SKM-1 treated with dmso at 0.1 percent for 144 hours (cell line): ENCODE measurements at regions not wholly inside any gene's neighbourhood (a gene's known extent, or its start where the extent isn't known, plus 50 kb on each side); places are given as distances from the start of the nearest gene placed in this dataset.
A peak's percentile ranks its signal among the peaks of the same experiment; 100 is the strongest.
"Not testable (repeated sequence)": the region's sequence is repeated elsewhere in the genome, so short reads cannot be mapped to it uniquely, and the experiment has no call there.

Experiments used
- DNase-seq: peaks from one replicate; lab custom pipeline; 2025; ENCODE audit not compliant: unreplicated experiment; lab: John Stamatoyannopoulos, UW

DNA sequence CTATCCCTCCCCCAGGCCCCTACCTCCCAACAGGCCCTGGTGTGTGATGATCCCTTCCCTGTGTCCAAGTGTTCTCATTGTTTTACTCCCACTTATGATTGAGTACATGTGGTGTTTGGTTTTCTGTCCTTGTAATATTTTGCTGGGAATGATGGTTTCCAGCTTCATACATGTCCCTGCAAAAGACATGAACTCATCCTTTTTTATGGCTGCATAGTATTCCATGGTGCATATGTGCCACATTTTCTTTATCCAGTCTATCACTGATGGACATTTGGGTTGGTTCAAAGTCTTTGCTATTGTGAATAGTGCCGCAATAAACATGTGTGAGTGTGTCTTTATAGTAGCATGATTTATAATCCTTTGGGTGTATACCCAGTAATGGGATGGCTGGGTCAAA, 151.7 kb downstream of the VSIG4 start:
- not testable (repeated sequence) for DNase-seq

DNA sequence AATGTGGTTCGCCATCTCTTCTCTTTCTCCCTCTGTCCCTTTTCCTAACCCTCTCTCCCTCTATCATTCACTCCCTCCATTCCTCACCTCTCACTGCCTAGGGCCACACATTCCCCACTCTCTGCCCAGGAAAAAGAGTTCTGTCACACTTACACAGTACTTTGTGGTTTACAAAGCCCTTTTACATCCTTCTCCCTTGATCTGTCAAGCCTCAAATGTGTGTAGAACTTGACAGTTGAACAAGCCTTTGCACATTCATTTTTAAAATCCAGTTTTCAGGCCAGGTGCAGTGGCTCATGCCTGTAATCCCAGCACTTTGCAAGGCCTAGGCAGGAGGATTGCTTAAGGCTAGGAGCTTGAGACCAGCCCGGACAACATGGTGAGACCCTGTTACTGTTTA, 156.3 kb downstream of the VSIG4 start:
- DNase-seq: no peak

DNA sequence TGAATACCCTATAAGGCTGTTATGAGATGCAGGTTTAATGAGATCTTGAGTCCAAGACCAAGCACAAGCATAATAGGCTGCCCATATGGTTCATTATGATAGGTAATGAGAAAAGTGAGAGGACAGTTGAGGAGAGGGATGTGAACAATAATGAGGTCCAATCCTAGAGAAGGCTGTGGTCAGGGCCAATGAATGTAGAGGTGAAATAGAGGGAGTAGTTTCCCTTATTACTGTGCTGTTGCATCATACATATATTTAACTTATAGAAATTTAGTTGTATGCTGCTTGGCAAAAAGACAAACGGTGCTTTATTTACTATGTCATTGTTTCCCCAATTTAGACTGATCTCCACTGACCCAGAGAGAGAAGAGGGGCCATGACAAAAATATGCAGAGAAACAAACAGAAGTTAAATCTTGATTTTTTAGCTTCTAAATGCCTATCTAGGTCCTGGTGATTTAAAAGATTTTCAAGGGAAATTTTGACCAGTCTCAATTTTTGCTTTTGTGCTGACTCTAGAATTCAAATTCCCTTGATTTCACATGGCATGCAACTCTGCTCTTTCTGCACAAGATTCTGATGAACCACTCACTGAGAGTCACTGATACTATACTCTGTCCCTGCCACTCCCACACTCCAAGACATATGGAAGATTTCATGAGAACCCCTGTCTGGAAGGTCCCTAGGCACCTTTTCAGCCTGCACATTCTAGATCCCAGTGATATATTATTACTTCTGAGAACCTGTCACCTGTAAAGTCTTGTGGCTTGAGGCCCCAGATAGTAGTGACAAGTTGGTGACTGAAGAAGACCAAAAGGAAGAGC, 159.7 kb downstream of the VSIG4 start:
- no peak for DNase-seq

DNA sequence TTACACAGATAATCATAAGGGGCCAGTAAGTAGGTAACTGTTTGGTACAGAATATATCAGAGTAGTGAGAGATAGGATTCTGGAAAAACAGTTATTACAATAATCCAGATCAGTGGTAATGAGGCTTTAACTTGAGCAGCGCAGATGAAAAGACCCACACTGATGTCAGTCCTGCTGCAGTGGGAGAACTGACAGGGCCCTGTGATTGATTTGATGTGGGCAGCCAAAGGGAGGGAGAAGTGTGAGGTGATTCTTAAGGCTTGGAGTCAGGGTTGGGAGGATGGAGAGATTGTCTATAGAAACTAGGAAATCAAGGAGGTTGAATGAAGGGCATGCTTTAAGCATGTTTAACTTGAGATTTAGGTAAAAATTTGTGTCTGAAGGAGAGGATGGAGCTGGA, 161.4 kb downstream of the VSIG4 start:
- no peak for DNase-seq

DNA sequence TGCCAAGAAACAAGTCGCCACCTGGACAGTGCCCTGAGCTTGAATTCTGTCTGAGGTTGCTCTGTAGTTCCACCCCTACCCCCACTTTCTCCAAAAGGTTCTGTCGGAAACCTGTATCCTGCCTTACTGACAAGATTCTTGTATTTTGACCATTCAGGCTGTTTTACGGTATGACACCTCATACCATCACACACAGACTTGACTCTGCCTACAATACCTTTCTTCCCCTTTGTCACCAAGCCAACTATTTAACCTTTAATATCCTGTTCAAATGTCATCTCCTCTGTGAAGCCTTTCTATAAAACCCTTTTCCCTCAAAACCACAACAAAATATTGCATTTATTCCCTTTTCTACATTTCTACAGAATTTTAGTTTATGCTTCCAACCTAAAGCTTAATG, 161.9 kb downstream of the VSIG4 start:
- no peak for DNase-seq

DNA sequence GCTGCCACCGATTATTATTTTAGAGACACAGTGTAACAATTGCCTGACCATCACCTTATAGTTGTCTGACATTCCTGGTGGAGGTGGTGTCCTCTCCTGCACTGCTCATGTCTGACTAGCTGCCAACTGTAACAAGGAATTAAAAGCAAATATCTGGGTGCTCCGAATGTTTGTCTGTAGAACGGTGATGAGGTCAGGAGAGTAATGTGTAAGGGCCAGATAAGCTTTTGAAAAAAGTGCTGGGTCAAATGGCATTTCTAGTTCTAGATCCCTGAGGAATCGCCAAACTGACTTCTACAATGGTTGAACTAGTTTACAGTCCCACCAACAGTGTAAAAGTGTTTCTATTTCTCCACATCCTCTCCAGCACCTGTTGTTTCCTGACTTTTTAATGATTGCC, 164.3 kb downstream of the VSIG4 start:
- not testable (repeated sequence) for DNase-seq

DNA sequence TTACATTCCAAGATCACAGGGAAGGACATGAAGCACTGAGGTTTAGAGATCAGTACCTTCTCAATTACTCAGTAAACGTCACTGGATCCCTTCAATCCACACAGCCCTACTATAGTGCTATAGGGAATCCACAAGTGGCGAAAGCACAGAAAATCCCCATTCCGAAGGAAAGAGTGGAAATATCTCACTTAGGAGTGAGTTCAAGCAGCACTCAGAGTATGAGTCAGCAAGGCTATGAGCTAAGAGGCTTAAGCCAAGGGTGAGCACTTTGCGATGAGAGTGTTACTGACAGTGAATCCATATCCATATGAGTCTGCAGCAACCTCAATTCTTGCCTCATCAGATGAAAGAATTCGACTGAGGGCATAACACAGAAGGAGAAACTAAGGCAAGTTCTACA, 165.1 kb downstream of the VSIG4 start:
- no peak for DNase-seq

DNA sequence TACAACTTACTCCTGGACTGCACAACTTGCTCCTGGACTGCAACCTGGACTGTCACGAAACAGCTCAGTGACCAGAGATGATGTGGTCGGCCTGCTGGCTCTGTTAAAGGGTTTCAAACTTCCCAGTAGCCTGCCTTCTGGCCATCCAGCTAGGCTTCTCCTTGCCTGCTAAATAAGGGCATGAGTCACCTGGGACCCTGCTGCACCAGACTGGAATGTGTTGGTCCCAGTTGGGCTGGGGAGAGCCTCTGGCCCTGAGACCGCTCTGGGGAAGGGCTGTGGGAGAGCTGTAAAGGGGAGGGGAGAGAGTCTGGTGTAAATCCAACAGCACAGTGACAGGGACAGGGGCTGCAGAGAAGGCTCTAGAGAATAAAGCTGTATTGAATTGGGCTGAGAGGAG, 165.8 kb downstream of the VSIG4 start:
- no peak for DNase-seq

DNA sequence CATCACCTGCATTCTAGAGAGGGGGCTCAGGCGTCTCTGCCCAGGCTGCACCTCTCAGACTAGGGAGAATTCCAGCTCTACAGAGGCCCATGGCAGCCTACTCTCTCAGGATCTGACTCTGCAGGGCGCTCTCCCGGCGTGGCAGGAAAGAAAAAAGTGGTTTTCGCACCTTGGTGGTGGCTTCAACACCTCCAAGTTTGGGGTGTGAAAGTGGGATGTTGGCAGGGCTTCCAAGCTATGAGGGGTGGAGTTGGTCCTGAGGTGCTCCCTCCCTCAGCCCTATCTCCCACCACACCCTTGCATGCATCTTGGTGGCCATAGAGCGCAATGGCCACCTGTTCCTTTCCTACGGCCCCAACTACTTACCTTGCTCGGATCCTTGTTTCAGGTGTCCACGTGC, 166.5 kb downstream of the VSIG4 start:
- no peak for DNase-seq

DNA sequence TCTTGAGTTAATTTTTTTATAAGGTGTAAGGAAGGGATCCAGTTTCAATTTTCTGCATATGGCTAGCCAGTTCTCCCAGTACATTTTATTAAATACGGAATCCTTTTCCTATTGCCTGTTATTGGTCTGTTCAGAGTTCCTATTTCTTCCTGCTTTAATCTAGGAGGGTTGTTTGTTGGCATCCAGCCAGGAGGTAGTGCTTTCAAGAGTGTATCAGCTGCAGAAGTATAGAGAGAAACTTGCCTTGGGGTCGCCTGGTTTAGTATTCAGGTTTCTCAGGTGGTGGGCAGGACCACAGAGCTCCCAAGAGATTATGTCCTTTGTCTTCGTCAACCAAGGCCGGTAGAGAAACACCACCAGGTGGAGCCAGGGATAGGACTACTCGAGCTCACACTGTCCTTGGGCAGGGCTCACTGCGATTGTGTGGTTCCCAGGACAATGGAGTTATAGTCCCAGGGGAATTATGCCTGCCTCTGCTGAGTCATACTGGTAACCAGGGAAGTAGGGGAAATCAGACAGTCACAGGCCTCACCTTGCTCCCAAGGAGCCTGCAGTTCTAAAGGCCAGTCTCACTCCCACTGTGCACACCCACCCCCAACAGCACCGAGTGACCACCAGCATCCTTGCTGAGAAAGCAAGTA, 168.1 kb downstream of the VSIG4 start:
- no peak for DNase-seq

DNA sequence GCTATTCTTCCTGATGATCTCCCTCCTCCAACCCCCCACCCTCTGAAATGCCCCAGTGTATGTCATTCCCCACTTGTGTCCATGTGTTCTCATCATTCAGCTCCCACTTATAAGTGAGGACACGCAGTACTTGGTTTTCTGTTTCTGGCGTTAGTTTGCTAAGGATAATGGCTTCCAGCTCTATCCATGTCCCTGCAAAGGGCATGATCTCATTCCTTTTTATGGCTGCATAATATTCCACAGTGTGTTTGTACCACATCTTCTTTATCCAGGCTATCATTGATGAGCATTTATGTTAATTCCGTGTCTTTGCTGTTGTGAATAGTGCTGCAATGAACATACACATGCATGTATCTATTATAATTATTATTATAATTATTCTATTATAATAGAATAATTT, 169.3 kb downstream of the VSIG4 start:
- DNase-seq: not testable (repeated sequence)

DNA sequence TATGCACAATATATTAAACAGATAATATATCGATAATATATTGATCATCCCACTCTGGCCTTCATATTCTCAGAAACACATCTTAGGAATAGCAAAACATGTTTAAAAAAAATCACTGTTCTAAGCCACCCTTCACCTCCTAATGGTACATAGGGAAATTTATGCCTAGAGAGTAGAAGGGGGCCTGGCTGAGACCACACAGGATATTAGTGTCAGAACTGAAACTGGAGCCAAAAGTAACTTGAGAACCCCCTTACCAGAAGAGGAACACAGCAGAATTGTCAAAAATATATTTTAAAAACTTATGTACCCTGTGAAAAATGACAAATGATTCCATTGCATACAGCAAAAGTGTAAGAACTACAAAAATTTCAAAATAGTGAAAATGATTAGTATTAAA, 173.1 kb downstream of the VSIG4 start:
- no peak for DNase-seq

DNA sequence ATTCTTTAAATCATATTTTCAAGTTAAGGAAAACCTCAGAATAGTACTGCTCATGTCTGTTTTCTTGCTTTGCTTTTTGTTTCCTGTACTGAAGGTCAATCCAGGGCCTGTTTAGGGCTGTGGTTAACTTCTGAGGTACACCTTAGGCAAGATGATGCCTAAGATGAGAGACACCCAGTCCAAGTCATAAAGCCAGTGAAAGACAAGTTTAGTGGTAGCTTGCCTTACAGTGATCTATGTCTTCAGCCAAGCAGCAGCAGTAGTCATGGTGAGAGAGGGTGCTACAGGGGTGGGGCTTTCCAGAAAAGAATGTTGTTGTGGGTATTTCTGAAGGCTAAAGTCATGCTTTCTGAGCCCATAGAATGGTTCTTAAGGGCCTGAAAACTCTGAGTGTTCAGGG, 173.7 kb downstream of the VSIG4 start:
- no peak for DNase-seq

DNA sequence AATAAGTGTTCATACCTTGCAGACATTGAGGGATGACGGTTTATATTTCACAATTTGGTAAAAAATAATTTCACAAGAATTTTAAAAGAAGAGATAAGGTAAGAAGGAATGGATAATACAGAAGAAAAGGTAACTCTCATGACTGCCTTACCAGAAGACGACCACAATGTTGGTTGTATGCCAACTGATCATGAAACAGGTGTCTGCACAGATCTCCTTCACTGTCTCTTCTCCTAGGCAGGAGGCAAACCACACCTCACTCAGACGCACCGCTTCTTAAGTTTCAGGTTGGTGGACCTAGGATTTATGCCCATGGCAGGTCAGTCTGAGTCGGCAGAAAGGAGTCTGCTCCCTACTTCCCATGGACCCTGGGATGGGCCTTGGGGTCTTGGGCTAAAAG, 177.2 kb downstream of the VSIG4 start:
- DNase-seq: no peak

DNA sequence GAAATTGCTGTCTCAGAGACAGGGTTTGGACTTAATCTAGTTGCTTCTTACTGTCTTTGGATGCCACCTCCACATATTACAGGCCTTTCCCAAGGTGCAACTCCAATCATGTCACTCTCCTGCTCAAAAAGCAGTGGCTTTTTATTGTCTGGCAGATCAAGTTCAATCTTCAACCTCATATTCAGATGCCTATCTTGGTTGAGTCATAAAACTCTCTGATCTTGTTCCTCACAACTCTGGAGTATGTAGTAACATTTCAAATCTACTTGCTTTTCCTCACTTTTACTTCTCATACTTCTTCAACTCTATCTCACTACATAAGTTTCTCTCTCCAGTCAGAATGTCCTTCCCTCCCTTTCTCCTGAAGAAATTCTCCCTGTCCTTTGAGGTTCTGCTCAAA, 180.6 kb downstream of the VSIG4 start:
- no peak for DNase-seq

DNA sequence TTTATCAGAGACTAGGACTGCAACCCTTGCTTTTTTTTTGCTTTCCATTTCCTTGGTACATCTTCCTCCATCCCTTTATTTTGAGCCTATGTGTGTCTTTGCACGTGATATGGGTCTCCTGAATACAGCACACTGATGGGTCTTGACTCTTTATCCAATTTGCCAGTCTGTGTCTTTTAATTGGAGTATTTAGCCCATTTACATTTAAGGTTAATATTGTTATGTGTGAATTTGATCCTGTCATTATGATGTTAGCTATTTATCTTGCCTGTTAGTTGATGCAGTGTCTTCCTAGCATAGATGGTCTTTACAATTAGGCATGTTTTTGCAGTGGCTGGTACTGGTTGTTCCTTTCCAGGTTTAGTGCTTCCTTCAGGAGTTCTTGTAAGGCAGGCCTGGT, 185.4 kb downstream of the VSIG4 start:
- not testable (repeated sequence) for DNase-seq

DNA sequence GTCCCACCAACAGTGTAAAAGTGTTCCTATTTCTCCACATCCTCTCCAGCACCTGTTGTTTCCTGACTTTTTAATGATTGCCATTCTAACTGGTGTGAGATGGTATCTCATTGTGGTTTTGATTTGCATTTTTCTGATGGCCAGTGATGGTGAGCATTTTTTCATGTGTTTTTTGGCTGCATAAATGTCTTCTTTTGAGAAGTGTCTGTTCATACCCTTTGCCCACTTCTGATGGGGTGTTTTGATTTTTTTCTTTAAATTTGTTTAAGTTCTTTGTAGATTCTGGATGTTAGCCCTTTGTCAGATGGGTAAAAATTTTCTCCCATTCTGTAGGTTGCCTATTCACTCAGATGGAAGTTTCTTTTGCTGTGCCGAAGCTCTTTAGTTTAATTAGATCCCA, 183.9 kb downstream of the MSN start:
- not testable (repeated sequence) for DNase-seq

DNA sequence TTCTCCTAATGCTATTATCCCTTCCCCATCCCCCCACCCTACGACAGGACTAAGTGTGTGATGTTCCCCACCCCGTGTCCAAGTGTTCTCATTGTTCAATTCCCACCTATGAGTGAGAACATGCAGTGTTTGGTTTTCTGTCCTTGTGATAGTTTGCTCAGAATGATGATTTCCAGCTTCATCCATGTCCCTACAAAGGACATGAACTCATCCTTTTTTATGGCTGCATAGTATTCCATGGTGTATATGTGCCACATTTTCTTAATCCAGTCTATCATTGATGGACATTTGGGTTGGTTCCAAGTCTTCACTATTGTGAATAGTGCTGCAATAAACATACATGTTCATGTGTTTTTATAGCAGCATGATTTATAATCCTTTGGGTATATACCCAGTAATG, 183.4 kb downstream of the MSN start:
- not testable (repeated sequence) for DNase-seq

DNA sequence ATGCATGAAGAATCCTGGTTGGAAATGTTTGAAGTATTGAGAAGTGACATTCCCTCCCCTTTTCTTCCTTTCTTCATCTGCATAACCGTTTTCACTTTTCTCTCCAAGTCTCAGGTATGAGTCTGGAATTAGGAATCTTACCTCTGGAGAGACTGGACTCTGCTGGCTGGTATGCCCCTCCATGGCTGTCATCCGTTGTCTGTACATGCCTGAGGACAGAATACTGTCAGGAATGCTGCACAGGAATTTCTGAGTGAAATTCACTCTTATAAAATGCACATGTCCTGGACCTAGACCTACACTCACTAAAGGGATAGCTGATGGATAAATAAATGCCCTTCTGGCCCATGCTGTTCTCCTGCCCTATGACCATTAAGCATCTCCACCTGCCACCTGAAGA, 179.5 kb downstream of the MSN start:
- no peak for DNase-seq

DNA sequence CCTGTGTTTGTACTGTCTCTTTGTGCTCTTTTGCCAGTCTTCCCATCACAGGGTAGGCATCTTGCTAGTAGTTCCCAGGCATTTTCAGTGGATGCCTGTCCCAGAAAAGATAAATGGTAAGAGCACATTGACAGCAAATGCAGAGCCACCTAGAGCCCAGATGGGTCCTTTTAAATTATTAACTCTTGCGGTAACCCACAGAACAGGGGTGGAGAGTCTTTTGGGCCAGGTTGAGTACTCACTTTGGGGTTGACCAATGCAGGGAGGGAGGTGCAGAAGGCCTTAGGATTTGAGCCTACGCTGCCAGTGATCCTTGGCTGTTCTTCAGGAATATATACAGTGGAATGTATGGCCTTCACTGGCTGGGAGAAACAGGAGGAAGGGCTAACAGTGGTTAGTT, 173.8 kb downstream of the MSN start:
- no peak for DNase-seq

DNA sequence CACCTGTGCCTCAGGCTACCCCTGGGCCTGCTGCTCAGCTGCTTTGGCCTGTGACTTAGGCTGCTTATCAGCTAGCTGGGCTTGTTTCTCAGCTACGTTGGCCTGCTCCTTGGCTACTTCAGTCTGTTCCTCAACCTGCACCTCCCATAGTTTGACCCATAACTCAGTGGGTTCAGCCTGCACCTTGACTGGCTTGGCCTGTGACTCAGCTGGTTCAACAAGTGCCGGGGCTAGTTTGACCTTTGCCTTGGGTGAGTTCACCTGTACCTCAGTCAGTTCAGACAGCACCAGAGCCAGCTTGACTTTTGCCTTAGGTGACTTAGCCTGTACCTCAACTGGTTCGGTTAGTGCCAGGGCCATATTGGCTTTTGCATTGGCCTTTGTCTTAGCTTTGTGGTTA, 171.2 kb downstream of the MSN start:
- DNase-seq: no peak

DNA sequence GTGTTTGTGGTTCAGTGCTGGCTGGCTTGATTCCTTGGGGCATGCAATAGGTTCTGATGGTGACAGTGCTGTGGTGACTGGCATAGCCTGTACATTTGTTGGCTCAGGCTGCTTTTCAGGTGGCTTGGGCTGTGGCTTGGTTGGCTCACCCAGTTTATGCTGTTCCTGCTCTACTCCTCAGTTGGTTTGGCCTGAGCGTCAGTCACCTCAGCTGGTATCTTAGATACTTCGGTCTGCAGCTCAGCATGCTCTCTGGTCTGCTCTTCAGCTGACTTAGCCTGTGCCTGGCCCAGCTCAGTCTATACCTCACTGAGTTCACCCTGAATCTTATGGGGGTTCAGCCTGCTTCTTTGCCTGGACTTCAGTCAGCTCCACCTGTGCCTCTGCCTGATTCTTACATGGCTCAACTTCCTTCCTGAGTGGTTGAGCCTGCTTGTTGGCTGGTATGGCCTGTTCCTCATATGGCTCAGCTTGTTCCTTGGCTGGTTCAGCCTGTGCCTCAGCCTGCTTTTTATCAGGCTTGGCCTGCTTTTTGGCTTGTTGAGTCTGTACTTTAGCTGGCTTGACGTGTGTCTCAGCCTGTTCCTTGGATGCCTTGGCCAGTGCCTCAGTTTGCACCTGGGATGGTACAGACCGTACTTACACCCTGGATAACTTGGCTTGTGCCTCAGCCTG, 170.6 kb downstream of the MSN start:
- DNase-seq: peak; percentile 1
